ENCODE measurements at regions not wholly inside any gene's neighbourhood (a gene's known extent, or its start where the extent isn't known, plus 50 kb on each side); places are given as distances from the start of the nearest gene placed in this dataset.

DNA sequence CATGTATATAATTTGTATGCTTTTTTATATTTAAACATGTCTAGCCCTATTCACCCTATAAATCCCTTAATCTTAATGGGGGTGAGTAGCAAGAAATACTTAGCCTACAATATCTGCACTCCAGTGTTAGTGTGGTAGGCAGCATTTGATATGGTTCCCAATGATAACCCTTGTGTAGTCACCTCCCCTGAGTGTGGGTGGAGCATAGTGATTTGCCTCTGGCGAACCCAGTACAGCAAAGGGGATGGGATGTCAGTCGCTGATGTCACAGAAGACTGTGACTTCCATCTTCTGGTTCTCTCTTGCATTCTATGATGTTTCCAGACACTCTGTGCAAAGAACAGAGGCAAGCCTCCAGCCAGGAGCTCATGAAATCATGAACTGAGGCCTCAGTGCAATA lies 211.2 kb downstream of the CRPPA start:
- TF ChIP-seq, protein P1, sequence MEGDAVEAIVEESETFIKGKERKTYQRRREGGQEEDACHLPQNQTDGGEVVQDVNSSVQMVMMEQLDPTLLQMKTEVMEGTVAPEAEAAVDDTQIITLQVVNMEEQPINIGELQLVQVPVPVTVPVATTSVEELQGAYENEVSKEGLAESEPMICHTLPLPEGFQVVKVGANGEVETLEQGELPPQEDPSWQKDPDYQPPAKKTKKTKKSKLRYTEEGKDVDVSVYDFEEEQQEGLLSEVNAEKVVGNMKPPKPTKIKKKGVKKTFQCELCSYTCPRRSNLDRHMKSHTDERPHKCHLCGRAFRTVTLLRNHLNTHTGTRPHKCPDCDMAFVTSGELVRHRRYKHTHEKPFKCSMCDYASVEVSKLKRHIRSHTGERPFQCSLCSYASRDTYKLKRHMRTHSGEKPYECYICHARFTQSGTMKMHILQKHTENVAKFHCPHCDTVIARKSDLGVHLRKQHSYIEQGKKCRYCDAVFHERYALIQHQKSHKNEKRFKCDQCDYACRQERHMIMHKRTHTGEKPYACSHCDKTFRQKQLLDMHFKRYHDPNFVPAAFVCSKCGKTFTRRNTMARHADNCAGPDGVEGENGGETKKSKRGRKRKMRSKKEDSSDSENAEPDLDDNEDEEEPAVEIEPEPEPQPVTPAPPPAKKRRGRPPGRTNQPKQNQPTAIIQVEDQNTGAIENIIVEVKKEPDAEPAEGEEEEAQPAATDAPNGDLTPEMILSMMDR (conservative IDR thresholded peaks at IDR 0.05; ENCODE audit: low read length), result no peak
- no peak for TF ChIP-seq EZH2phosphoT487 (IDR thresholded peaks at IDR 0.05; ENCODE audit: borderline replicate concordance)
